ENCODE measurements at regions not wholly inside any gene's neighbourhood (a gene's known extent, or its start where the extent isn't known, plus 50 kb on each side); places are given as distances from the start of the nearest gene placed in this dataset.

DNA sequence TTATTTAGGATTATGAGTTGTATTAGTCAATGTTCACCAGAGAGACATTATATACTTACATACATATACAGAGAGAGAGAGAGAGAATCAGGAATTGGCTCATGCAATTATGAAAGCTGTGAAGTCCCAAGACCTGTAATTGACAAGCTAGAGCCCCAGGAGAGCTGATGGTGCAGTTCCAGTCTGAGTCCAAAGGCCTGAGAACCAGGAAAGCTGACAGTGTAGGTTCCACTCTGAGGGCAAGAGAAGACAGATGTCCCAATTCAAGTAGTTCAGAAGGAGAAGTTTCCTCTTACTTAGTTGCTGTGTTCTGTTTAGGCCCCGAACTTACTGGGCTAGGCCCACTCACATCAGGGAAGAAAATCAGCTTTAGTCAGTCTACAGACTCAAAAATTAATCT is 76.4 kb upstream of the FICD start:
- Histone ChIP-seq H3K27ac (ENCODE audit: low read depth) (no peak overlapping the region), H3K36me3 (ENCODE audit: insufficient read depth) (no peaks in the 10 kb centered on the region), H4K20me1 (replicated peaks; ENCODE audit: insufficient read depth) (no peaks in the 10 kb centered on the region), H3K4me2 (no peak overlapping the region), H3K4me3 (no peak overlapping the region), H3K79me2 (replicated peaks; ENCODE audit: insufficient read depth) (no peaks in the 10 kb centered on the region), H2AFZ (no peak overlapping the region), H3K4me1 (ENCODE audit: insufficient read depth) (peaks cover 28% of the 10 kb centered on the region), H3K9me2 (ENCODE audit: insufficient read depth) (peaks cover 17% of the 10 kb centered on the region; the same call in 1 of the 2 replicates), H3K27me3 (ENCODE audit: insufficient read depth) (no peaks in the 10 kb centered on the region), H3F3A (replicated peaks; ENCODE audit: low read depth) (0 out of 2 replicates have a peak, but pooled peaks cover 4% of the 10 kb centered on the region)
- Mint-ChIP-seq H3K36me3 (ENCODE audit: low read depth) (peaks cover 3% of the 10 kb centered on the region; the same call in 1 of the 3 replicates), H3K4me1 (peaks cover 27% of the 10 kb centered on the region), H3K27me3 (ENCODE audit: insufficient read depth, low read depth, poor library complexity) (peaks cover 5% of the 10 kb centered on the region), H3K4me3 (no peak overlapping the region), H3K9me3 (peaks cover 2% of the 10 kb centered on the region; the same call in 2 of the 3 replicates), H3K27ac (no peak overlapping the region)
- ATAC-seq (no peak), DNase-seq (ENCODE audit: low spot score) (no peak)
- no peak for TF ChIP-seq STAT1 (IDR thresholded peaks at IDR 0.05; ENCODE audit: unreplicated experiment)
- no peak for TF ChIP-seq POLR2AphosphoS5 (IDR thresholded peaks at IDR 0.05; ENCODE audit: low read depth)
- TF ChIP-seq ZNF331 (CRISPR knock-in tag; IDR thresholded peaks at IDR 0.05; ENCODE audit: low read depth) = no peak
- TF ChIP-seq NANOG (IDR thresholded peaks at IDR 0.05; ENCODE audit: borderline replicate concordance) = no peak
- TF ChIP-seq, protein P1, sequence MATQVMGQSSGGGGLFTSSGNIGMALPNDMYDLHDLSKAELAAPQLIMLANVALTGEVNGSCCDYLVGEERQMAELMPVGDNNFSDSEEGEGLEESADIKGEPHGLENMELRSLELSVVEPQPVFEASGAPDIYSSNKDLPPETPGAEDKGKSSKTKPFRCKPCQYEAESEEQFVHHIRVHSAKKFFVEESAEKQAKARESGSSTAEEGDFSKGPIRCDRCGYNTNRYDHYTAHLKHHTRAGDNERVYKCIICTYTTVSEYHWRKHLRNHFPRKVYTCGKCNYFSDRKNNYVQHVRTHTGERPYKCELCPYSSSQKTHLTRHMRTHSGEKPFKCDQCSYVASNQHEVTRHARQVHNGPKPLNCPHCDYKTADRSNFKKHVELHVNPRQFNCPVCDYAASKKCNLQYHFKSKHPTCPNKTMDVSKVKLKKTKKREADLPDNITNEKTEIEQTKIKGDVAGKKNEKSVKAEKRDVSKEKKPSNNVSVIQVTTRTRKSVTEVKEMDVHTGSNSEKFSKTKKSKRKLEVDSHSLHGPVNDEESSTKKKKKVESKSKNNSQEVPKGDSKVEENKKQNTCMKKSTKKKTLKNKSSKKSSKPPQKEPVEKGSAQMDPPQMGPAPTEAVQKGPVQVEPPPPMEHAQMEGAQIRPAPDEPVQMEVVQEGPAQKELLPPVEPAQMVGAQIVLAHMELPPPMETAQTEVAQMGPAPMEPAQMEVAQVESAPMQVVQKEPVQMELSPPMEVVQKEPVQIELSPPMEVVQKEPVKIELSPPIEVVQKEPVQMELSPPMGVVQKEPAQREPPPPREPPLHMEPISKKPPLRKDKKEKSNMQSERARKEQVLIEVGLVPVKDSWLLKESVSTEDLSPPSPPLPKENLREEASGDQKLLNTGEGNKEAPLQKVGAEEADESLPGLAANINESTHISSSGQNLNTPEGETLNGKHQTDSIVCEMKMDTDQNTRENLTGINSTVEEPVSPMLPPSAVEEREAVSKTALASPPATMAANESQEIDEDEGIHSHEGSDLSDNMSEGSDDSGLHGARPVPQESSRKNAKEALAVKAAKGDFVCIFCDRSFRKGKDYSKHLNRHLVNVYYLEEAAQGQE (IDR thresholded peaks at IDR 0.05; ENCODE audit: unreplicated experiment) = no peak
- no peak for TF ChIP-seq ZNF114 (CRISPR knock-in tag; IDR thresholded peaks at IDR 0.05)
- TF ChIP-seq EZH2 (IDR thresholded peaks at IDR 0.05; ENCODE audit: low read depth, unreplicated experiment) = no peak
- TF ChIP-seq, protein P2, sequence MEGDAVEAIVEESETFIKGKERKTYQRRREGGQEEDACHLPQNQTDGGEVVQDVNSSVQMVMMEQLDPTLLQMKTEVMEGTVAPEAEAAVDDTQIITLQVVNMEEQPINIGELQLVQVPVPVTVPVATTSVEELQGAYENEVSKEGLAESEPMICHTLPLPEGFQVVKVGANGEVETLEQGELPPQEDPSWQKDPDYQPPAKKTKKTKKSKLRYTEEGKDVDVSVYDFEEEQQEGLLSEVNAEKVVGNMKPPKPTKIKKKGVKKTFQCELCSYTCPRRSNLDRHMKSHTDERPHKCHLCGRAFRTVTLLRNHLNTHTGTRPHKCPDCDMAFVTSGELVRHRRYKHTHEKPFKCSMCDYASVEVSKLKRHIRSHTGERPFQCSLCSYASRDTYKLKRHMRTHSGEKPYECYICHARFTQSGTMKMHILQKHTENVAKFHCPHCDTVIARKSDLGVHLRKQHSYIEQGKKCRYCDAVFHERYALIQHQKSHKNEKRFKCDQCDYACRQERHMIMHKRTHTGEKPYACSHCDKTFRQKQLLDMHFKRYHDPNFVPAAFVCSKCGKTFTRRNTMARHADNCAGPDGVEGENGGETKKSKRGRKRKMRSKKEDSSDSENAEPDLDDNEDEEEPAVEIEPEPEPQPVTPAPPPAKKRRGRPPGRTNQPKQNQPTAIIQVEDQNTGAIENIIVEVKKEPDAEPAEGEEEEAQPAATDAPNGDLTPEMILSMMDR (conservative IDR thresholded peaks at IDR 0.05; ENCODE audit: low read depth in 2 of 2) = no peak
- no peak for TF ChIP-seq ETS1 (IDR thresholded peaks at IDR 0.05)
- TF ChIP-seq ZNF462 (CRISPR knock-in tag; IDR thresholded peaks at IDR 0.05) = no peak
- TF ChIP-seq JUNB (IDR thresholded peaks at IDR 0.05; ENCODE audit: unreplicated experiment) = no peak
- no peak for TF ChIP-seq CREB1 (CRISPR knock-in tag; IDR thresholded peaks at IDR 0.05; ENCODE audit: low read depth)
- TF ChIP-seq EZH2phosphoT487 (IDR thresholded peaks at IDR 0.05; ENCODE audit: unreplicated experiment) = no peak

Measured in GM23338 (cell line).